Osteocyte (in vitro differentiated cells): ENCODE measurements at regions not wholly inside any gene's neighbourhood (a gene's known extent, or its start where the extent isn't known, plus 50 kb on each side); places are given as distances from the start of the nearest gene placed in this dataset.
"Not testable (repeated sequence)": the region's sequence is repeated elsewhere in the genome, so short reads cannot be mapped to it uniquely, and the experiment has no call there.

ENCODE experiments used
- DNase-seq: peaks from one replicate; pipeline ENCODE4 v3.0.0; 2021; ENCODE audit warnings: mixed read lengths; ENCODE audit not compliant: unreplicated experiment; ENCODE audit errors: extremely low spot score
- H3K27ac Mint-ChIP-seq: one replicate; pipeline ENCODE4 v1.8.0; 2021; ENCODE audit warnings: mild to moderate bottlenecking, mixed read lengths; ENCODE audit not compliant: unreplicated experiment
- H3K27me3 Mint-ChIP-seq: one replicate; pipeline ENCODE4 v1.8.0; 2021; ENCODE audit warnings: mixed read lengths; ENCODE audit not compliant: unreplicated experiment
- H3K36me3 Mint-ChIP-seq: one replicate; pipeline ENCODE4 v1.8.0; 2021; ENCODE audit warnings: mixed read lengths; ENCODE audit not compliant: unreplicated experiment
- H3K4me1 Mint-ChIP-seq: one replicate; pipeline ENCODE4 v1.8.0; 2021; ENCODE audit warnings: mixed read lengths; ENCODE audit not compliant: unreplicated experiment
- H3K4me3 Mint-ChIP-seq: one replicate; pipeline ENCODE4 v1.8.0; 2021; ENCODE audit warnings: mild to moderate bottlenecking, moderate library complexity, mixed read lengths; ENCODE audit not compliant: unreplicated experiment
- H3K9me3 Mint-ChIP-seq: one replicate; pipeline ENCODE4 v1.8.0; 2021; ENCODE audit warnings: mixed read lengths; ENCODE audit not compliant: unreplicated experiment
- CTCF ChIP-seq: fragments of 200-600 bp; sonication (generic); IDR thresholded peaks from 2 replicates; pipeline ENCODE4 v1.5.0; 2021; ENCODE audit warnings: antibody characterized with exemption, mild to moderate bottlenecking, moderate library complexity

GRCh38 chrX:17944833-17945497, 83.9 kb upstream of the RAI2 start:
- DNase-seq = no peak
- Mint-ChIP-seq H3K4me3 (no peak overlapping the region), H3K9me3 (peaks cover 2% of the 10 kb centered on the region), H3K27me3 (peaks cover 3% of the 10 kb centered on the region), H3K4me1 (no peaks in the 10 kb centered on the region), H3K36me3 (no peaks in the 10 kb centered on the region), H3K27ac (no peak overlapping the region)
- peak; percentile 45 for TF ChIP-seq CTCF

GRCh38 chrX:17941171-17941570, 80.1 kb upstream of the RAI2 start:
- not testable (repeated sequence) for H3K9me3 Mint-ChIP-seq, H3K27ac Mint-ChIP-seq, DNase-seq, H3K4me3 Mint-ChIP-seq, H3K4me1 Mint-ChIP-seq, H3K27me3 Mint-ChIP-seq, H3K36me3 Mint-ChIP-seq

- Mint-ChIP-seq H3K27me3 (peaks cover 3% of the 10 kb centered on the region), H3K27ac (no peak overlapping the region), H3K4me1 (no peaks in the 10 kb centered on the region), H3K36me3 (no peaks in the 10 kb centered on the region), H3K4me3 (no peak overlapping the region), H3K9me3 (peaks cover 6% of the 10 kb centered on the region)
- no peak for DNase-seq
- no peak for TF ChIP-seq CTCF
Measured at GRCh38 chrX:17939724-17940123, 78.6 kb upstream of the RAI2 start.

- no peak overlapping the region for H3K4me3 Mint-ChIP-seq
- H3K27ac Mint-ChIP-seq = no peak overlapping the region
- DNase-seq = no peak
- no peaks in the 10 kb centered on the region for H3K4me1 Mint-ChIP-seq
- H3K36me3 Mint-ChIP-seq = no peaks in the 10 kb centered on the region
- TF ChIP-seq CTCF = no peak
- peaks cover 6% of the 10 kb centered on the region for H3K9me3 Mint-ChIP-seq
- H3K27me3 Mint-ChIP-seq = no peaks in the 10 kb centered on the region
Measured at GRCh38 chrX:17933856-17934255, 72.8 kb upstream of the RAI2 start.

- peaks cover 6% of the 10 kb centered on the region for H3K9me3 Mint-ChIP-seq
- no peaks in the 10 kb centered on the region for H3K4me1 Mint-ChIP-seq
- H3K27me3 Mint-ChIP-seq = no peaks in the 10 kb centered on the region
- no peak for DNase-seq
- TF ChIP-seq CTCF = no peak
- no peaks in the 10 kb centered on the region for H3K36me3 Mint-ChIP-seq
- no peak overlapping the region for H3K4me3 Mint-ChIP-seq
- no peak overlapping the region for H3K27ac Mint-ChIP-seq
Measured at GRCh38 chrX:17932781-17933180, 71.7 kb upstream of the RAI2 start.

GRCh38 chrX:17931855-17932254, 70.8 kb upstream of the RAI2 start:
- Mint-ChIP-seq H3K27ac (no peak overlapping the region), H3K4me1 (no peaks in the 10 kb centered on the region), H3K4me3 (no peak overlapping the region), H3K27me3 (no peaks in the 10 kb centered on the region), H3K9me3 (no peaks in the 10 kb centered on the region), H3K36me3 (no peaks in the 10 kb centered on the region)
- DNase-seq = no peak
- TF ChIP-seq CTCF = no peak
